Amniotic stem cell (primary cell): ENCODE measurements at regions not wholly inside any gene's neighbourhood (a gene's known extent, or its start where the extent isn't known, plus 50 kb on each side); places are given as distances from the start of the nearest gene placed in this dataset.

ENCODE experiments used
- DNase-seq: peaks from one replicate; lab custom pipeline; 2025; lab: John Stamatoyannopoulos, UW

GRCh38 chr22:45094825-45095224 lies 68.9 kb upstream of the NUP50 start:
- no peak for DNase-seq

- DNase-seq: no peak
Observed at GRCh38 chr22:45096256-45096907, 67.3 kb upstream of the NUP50 start.

GRCh38 chr22:45097061-45097460 lies 66.7 kb upstream of the NUP50 start:
- no peak for DNase-seq

GRCh38 chr22:45098056-45098455 lies 65.7 kb upstream of the NUP50 start:
- no peak for DNase-seq

- no peak for DNase-seq
Observed at GRCh38 chr22:45099961-45100360, 63.8 kb upstream of the NUP50 start.

GRCh38 chr22:45101515-45102227 lies 62.1 kb upstream of the NUP50 start:
- no peak for DNase-seq

GRCh38 chr22:45102896-45103420 lies 60.8 kb upstream of the NUP50 start:
- no peak for DNase-seq

- no peak for DNase-seq
Observed at GRCh38 chr22:45103756-45104155, 60.0 kb upstream of the NUP50 start.

GRCh38 chr22:45104313-45104712 lies 59.4 kb upstream of the NUP50 start:
- no peak for DNase-seq

- DNase-seq: no peak
Observed at GRCh38 chr22:45105281-45105702, 58.4 kb upstream of the NUP50 start.

- DNase-seq: no peak
Observed at GRCh38 chr22:45107671-45108070, 56.1 kb upstream of the NUP50 start.

GRCh38 chr22:45112136-45112879 lies 51.4 kb upstream of the NUP50 start:
- no peak for DNase-seq
